MM.1S (cell line): ENCODE measurements at regions not wholly inside any gene's neighbourhood (a gene's known extent, or its start where the extent isn't known, plus 50 kb on each side); places are given as distances from the start of the nearest gene placed in this dataset.

ENCODE experiments used
- DNase-seq: peaks from one replicate; pipeline ENCODE4 v3.0.0-alpha.2; 2015
- H2AFZ ChIP-seq: fragments of 300-600 bp; sonication (generic); 2 replicates; pipeline ENCODE4 v1.6.0; 2016; ENCODE audit warnings: antibody characterized with exemption, low read length
- H3F3A ChIP-seq: fragments of 300-600 bp; sonication (generic); 2 replicates; pipeline ENCODE4 v1.6.1; 2016; ENCODE audit warnings: mild to moderate bottlenecking, antibody characterized with exemption, low read length, moderate library complexity, mixed read lengths; ENCODE audit not compliant: insufficient read depth
- H3K27ac ChIP-seq: fragments of 300-600 bp; sonication (generic); 2 replicates; pipeline ENCODE4 v1.5.1; 2016; ENCODE audit warnings: mild to moderate bottlenecking, low read length
- H3K27me3 ChIP-seq: fragments of 300-600 bp; sonication (generic); replicated peaks from 2 replicates; pipeline ENCODE4 v1.6.0; 2016; ENCODE audit warnings: low read length; ENCODE audit not compliant: insufficient read depth
- H3K36me3 ChIP-seq: fragments of 300-600 bp; sonication (generic); replicated peaks from 2 replicates; pipeline ENCODE4 v1.6.1; 2016; ENCODE audit warnings: mild to moderate bottlenecking, low read length, mixed read lengths; ENCODE audit not compliant: insufficient read depth
- H3K4me1 ChIP-seq: fragments of 300-600 bp; sonication (generic); 2 replicates; pipeline ENCODE4 v1.6.1; 2016; ENCODE audit warnings: low read length, mixed read lengths
- H3K4me2 ChIP-seq: fragments of 300-600 bp; sonication (generic); 2 replicates; pipeline ENCODE4 v1.6.0; 2016; ENCODE audit warnings: low read depth, low read length
- H3K4me3 ChIP-seq: fragments of 300-600 bp; sonication (generic); 2 replicates; pipeline ENCODE4 v1.5.1; 2016; ENCODE audit warnings: low read length, mixed read lengths
- H3K79me2 ChIP-seq: fragments of 300-600 bp; sonication (generic); 2 replicates; pipeline ENCODE4 v1.6.1; 2016; ENCODE audit warnings: mixed run types, low read length, mixed read lengths
- H3K9ac ChIP-seq: fragments of 300-600 bp; sonication (generic); 2 replicates; pipeline ENCODE4 v1.6.1; 2016; ENCODE audit warnings: low read length, mixed read lengths
- H3K9me2 ChIP-seq: fragments of 300-600 bp; sonication (generic); replicated peaks from 2 replicates; pipeline ENCODE4 v1.6.1; 2016; ENCODE audit warnings: mild to moderate bottlenecking, low read length, mixed read lengths; ENCODE audit not compliant: insufficient read depth
- H3K9me3 ChIP-seq: fragments of 300-600 bp; sonication (generic); replicated peaks from 2 replicates; pipeline ENCODE4 v1.6.1; 2016; ENCODE audit warnings: mild to moderate bottlenecking, low read length, mixed read lengths; ENCODE audit not compliant: insufficient read depth
- H4K20me1 ChIP-seq: fragments of 300-600 bp; sonication (generic); 2 replicates; pipeline ENCODE4 v1.6.1; 2016; ENCODE audit warnings: mild to moderate bottlenecking, low read length, moderate library complexity, mixed read lengths; ENCODE audit not compliant: insufficient read depth
- EZH2 ChIP-seq: fragments of 300-600 bp; sonication (generic); optimal IDR thresholded peaks from 2 replicates; pipeline ENCODE3; 2017; ENCODE audit warnings: low read depth, mild to moderate bottlenecking, antibody characterized with exemption, low read length, mixed read lengths
- EZH2phosphoT487 ChIP-seq: fragments of 300-600 bp; sonication (generic); IDR thresholded peaks from 2 replicates; pipeline ENCODE4 v1.6.1; 2018; ENCODE audit warnings: antibody characterized with exemption, low read length
- TF ChIP-seq, protein P1 (sequence below): fragments of 300-600 bp; sonication (generic); IDR thresholded peaks from 2 replicates; pipeline ENCODE4 v1.5.1; 2016; ENCODE audit warnings: antibody characterized with exemption, low read length, mixed read lengths

DNA sequence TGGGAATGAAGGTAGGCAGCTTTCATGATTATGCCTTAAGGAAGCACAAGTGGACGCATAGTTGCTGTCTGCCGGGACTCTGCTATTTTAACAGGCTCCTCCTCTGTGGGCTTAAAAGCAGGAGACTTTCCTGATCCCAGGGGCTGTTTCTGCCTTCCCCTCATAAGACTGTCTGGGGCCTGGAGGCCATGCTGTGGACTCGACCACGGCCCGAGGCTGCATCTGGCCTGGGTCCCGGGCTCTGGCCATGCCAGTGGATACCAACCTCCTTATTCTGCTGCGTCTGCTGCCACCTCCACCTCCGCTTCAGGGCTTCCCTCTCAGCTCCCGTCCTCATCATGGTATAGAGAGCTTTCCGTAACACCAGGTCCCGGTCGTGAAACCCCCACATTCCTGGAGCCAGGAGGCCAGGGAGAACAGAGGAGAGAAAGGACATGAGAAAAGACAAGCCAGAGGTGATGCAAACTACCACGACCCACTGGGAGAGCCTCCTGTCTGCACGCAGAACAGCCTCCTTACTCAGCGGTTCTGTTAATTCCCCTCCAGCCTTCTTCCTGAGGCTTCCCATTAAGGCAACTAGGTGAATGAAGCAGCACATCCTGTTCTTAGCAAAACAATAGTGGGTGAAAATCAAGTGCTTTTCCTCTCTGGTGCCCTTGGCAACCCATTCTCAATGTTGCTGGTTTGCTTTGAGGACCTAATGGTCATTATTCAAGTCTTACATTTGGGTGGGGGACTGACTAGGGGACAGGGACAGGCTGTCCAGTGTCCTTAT, 200.5 kb downstream of the KLF13 start:
- no peaks in the 10 kb centered on the region for H3K27me3 ChIP-seq
- no peak for DNase-seq
- TF ChIP-seq EZH2 (no peak), EZH2phosphoT487 (no peak)
- TF ChIP-seq, protein P1, sequence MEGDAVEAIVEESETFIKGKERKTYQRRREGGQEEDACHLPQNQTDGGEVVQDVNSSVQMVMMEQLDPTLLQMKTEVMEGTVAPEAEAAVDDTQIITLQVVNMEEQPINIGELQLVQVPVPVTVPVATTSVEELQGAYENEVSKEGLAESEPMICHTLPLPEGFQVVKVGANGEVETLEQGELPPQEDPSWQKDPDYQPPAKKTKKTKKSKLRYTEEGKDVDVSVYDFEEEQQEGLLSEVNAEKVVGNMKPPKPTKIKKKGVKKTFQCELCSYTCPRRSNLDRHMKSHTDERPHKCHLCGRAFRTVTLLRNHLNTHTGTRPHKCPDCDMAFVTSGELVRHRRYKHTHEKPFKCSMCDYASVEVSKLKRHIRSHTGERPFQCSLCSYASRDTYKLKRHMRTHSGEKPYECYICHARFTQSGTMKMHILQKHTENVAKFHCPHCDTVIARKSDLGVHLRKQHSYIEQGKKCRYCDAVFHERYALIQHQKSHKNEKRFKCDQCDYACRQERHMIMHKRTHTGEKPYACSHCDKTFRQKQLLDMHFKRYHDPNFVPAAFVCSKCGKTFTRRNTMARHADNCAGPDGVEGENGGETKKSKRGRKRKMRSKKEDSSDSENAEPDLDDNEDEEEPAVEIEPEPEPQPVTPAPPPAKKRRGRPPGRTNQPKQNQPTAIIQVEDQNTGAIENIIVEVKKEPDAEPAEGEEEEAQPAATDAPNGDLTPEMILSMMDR, result no peak

GRCh38 chr15:31528846-31529245, 202.2 kb downstream of the KLF13 start:
- no peak overlapping the region for H3K27ac ChIP-seq
- H4K20me1 ChIP-seq, result no peaks in the 10 kb centered on the region
- H3F3A ChIP-seq, result no peaks in the 10 kb centered on the region
- no peaks in the 10 kb centered on the region for H3K27me3 ChIP-seq
- H3K4me3 ChIP-seq, result no peak overlapping the region
- TF ChIP-seq EZH2 (no peak), EZH2phosphoT487 (no peak)
- TF ChIP-seq, protein P1, result no peak
- no peaks in the 10 kb centered on the region for H3K4me1 ChIP-seq
- no peaks in the 10 kb centered on the region for H3K79me2 ChIP-seq
- DNase-seq, result no peak
- H3K9me3 ChIP-seq, result no peaks in the 10 kb centered on the region
- H3K9me2 ChIP-seq, result no peaks in the 10 kb centered on the region
- H3K9ac ChIP-seq, result no peak overlapping the region
- no peak overlapping the region for H3K4me2 ChIP-seq
- no peaks in the 10 kb centered on the region for H3K36me3 ChIP-seq
- H2AFZ ChIP-seq, result no peak overlapping the region

More for the DNA sequence above, 200.5 kb downstream of the KLF13 start:
- Histone ChIP-seq H3K9ac (no peak overlapping the region), H3K4me3 (no peak overlapping the region), H3F3A (no peaks in the 10 kb centered on the region), H3K27ac (no peak overlapping the region), H3K79me2 (no peaks in the 10 kb centered on the region), H4K20me1 (no peaks in the 10 kb centered on the region), H3K9me3 (no peaks in the 10 kb centered on the region), H2AFZ (no peak overlapping the region), H3K4me1 (no peaks in the 10 kb centered on the region), H3K36me3 (no peaks in the 10 kb centered on the region), H3K4me2 (no peak overlapping the region), H3K9me2 (no peaks in the 10 kb centered on the region)

GRCh38 chr15:31537770-31538592, 211.3 kb downstream of the KLF13 start:
- no peak for DNase-seq
- no peak overlapping the region for H2AFZ ChIP-seq
- H3K4me3 ChIP-seq, result no peak overlapping the region

More at GRCh38 chr15:31537770-31538592, 211.3 kb downstream of the KLF13 start:
- H3K9ac ChIP-seq, result no peak overlapping the region
- H3K27me3 ChIP-seq, result no peaks in the 10 kb centered on the region
- H3K4me1 ChIP-seq, result no peaks in the 10 kb centered on the region
- H3K9me2 ChIP-seq, result no peaks in the 10 kb centered on the region
- no peaks in the 10 kb centered on the region for H3K9me3 ChIP-seq
- no peaks in the 10 kb centered on the region for H3K36me3 ChIP-seq
- H3F3A ChIP-seq, result no peaks in the 10 kb centered on the region
- TF ChIP-seq EZH2 (no peak), EZH2phosphoT487 (no peak)
- TF ChIP-seq, protein P1, result no peak
- H4K20me1 ChIP-seq, result no peaks in the 10 kb centered on the region
- no peak overlapping the region for H3K27ac ChIP-seq
- H3K79me2 ChIP-seq, result no peaks in the 10 kb centered on the region
- no peak overlapping the region for H3K4me2 ChIP-seq
